Subcutaneous abdominal adipose tissue (tissue), 5 donors: ENCODE measurements at regions not wholly inside any gene's neighbourhood (a gene's known extent, or its start where the extent isn't known, plus 50 kb on each side); places are given as distances from the start of the nearest gene placed in this dataset.

Experiments
- H3K27ac ChIP-seq: one replicate; pipeline ENCODE4 v1.7.0; 2013; ENCODE audit warnings: low read depth, mild to moderate bottlenecking, inconsistent platforms, low read length, moderate library complexity
- H3K27me3 ChIP-seq, 5 donors: one replicate each; pipeline ENCODE4 v1.7.0; 2013; ENCODE audit warnings: low read length in 5 of 5, inconsistent platforms in 1 of 5; ENCODE audit not compliant: control insufficient read depth in 5 of 5, insufficient read depth in 4 of 5
- H3K36me3 ChIP-seq, 5 donors: one replicate each; pipeline ENCODE4 v1.7.0; 2013; ENCODE audit warnings: low read length in 5 of 5; ENCODE audit not compliant: control insufficient read depth in 5 of 5, insufficient read depth in 5 of 5
- H3K4me1 ChIP-seq, 5 donors: one replicate each; pipeline ENCODE4 v1.7.0; 2013; ENCODE audit warnings: low read length in 5 of 5, mild to moderate bottlenecking in 3 of 5, moderate library complexity in 1 of 5; ENCODE audit not compliant: control insufficient read depth in 5 of 5, insufficient read depth in 5 of 5
- H3K4me3 ChIP-seq, 5 donors: one replicate each; pipeline ENCODE4 v1.7.0; 2013; ENCODE audit warnings: low read length in 5 of 5, low read depth in 1 of 5
- H3K9ac ChIP-seq, 5 donors: one replicate each; pipeline ENCODE4 v1.7.0; 2013; ENCODE audit warnings: low read length in 5 of 5, mild to moderate bottlenecking in 4 of 5, moderate library complexity in 3 of 5
- H3K9me3 ChIP-seq, 5 donors: one replicate each; pipeline ENCODE4 v1.7.0; 2013; ENCODE audit warnings: low read length in 5 of 5; ENCODE audit not compliant: control insufficient read depth in 5 of 5
- donor health status: healthy.
- donor health status: healthy.
- donor health status: healthy.
- donor health status: healthy.
- donor health status: healthy.

- Histone ChIP-seq H3K9me3 (no peaks in the 10 kb centered on the region), H3K4me3 (no peak overlapping the region), H3K9ac (no peak overlapping the region), H3K27ac (no peak overlapping the region), H3K4me1 (peaks cover 0 to 2% (median 0%) of the 10 kb centered on the region in 5 donors), H3K36me3 (no peaks in the 10 kb centered on the region), H3K27me3 (no peaks in the 10 kb centered on the region)
These were observed 348.6 kb downstream of the USP25 start for GRCh38 chr21:16078382-16078781.

GRCh38 chr21:16079830-16080229 is 350.0 kb downstream of the USP25 start:
- H3K9ac ChIP-seq = no peak overlapping the region
- H3K4me1 ChIP-seq = no peaks in the 10 kb centered on the region
- no peaks in the 10 kb centered on the region for H3K9me3 ChIP-seq
- no peaks in the 10 kb centered on the region for H3K36me3 ChIP-seq
- no peak overlapping the region for H3K27ac ChIP-seq
- no peaks in the 10 kb centered on the region for H3K27me3 ChIP-seq
- no peak overlapping the region for H3K4me3 ChIP-seq

- Histone ChIP-seq H3K27ac (no peak overlapping the region), H3K9ac (no peak overlapping the region), H3K4me1 (peaks cover 0 to 3% (median 0%) of the 10 kb centered on the region in 5 donors), H3K9me3 (no peaks in the 10 kb centered on the region), H3K36me3 (no peaks in the 10 kb centered on the region), H3K4me3 (no peak overlapping the region), H3K27me3 (no peaks in the 10 kb centered on the region)
These were observed 351.5 kb downstream of the USP25 start for GRCh38 chr21:16081304-16081703.

GRCh38 chr21:16082038-16082816 is 352.4 kb downstream of the USP25 start:
- no peaks in the 10 kb centered on the region for H3K27me3 ChIP-seq
- peaks cover 0 to 3% (median 0%) of the 10 kb centered on the region in 5 donors for H3K4me1 ChIP-seq
- peak overlapping the region in 1 of 5 donors; percentile 39 for H3K9ac ChIP-seq
- H3K36me3 ChIP-seq = no peaks in the 10 kb centered on the region
- no peak overlapping the region for H3K27ac ChIP-seq
- H3K9me3 ChIP-seq = no peaks in the 10 kb centered on the region
- peak overlapping the region in 4 of 5 donors; percentile 13 to 62 (median 49) for H3K4me3 ChIP-seq

- peak overlapping the region in 2 of 5 donors; percentile 3 to 42 for H3K9ac ChIP-seq
- H3K36me3 ChIP-seq = no peaks in the 10 kb centered on the region
- H3K9me3 ChIP-seq = no peaks in the 10 kb centered on the region
- H3K4me1 ChIP-seq = peaks cover 0 to 3% (median 0%) of the 10 kb centered on the region in 5 donors
- H3K4me3 ChIP-seq = peak overlapping the region in 1 of 5 donors; percentile 22
- peak overlapping the region; percentile 82 for H3K27ac ChIP-seq
- no peaks in the 10 kb centered on the region for H3K27me3 ChIP-seq
These were observed 355.1 kb downstream of the USP25 start for GRCh38 chr21:16084776-16085364.

- H3K36me3 ChIP-seq = no peaks in the 10 kb centered on the region
- no peaks in the 10 kb centered on the region for H3K9me3 ChIP-seq
- peaks cover 0 to 3% (median 0%) of the 10 kb centered on the region in 5 donors for H3K4me1 ChIP-seq
- H3K27me3 ChIP-seq = no peaks in the 10 kb centered on the region
- peak overlapping the region; percentile 82 for H3K27ac ChIP-seq
- H3K4me3 ChIP-seq = peak overlapping the region in 1 of 5 donors; percentile 22
- peak overlapping the region in 1 of 5 donors; percentile 42 for H3K9ac ChIP-seq
These were observed 355.6 kb downstream of the USP25 start for GRCh38 chr21:16085421-16085820.

GRCh38 chr21:16086121-16086520 is 356.3 kb downstream of the USP25 start:
- no peaks in the 10 kb centered on the region for H3K9me3 ChIP-seq
- peaks cover 0 to 3% (median 0%) of the 10 kb centered on the region in 5 donors for H3K4me1 ChIP-seq
- H3K4me3 ChIP-seq = no peak overlapping the region
- H3K9ac ChIP-seq = peak overlapping the region in 1 of 5 donors; percentile 42
- no peaks in the 10 kb centered on the region for H3K36me3 ChIP-seq
- H3K27me3 ChIP-seq = no peaks in the 10 kb centered on the region
- H3K27ac ChIP-seq = peak overlapping the region; percentile 82

GRCh38 chr21:16086936-16087335 is 357.2 kb downstream of the USP25 start:
- H3K9me3 ChIP-seq = no peaks in the 10 kb centered on the region
- no peak overlapping the region for H3K9ac ChIP-seq
- peaks cover 0 to 3% (median 0%) of the 10 kb centered on the region in 5 donors for H3K4me1 ChIP-seq
- H3K36me3 ChIP-seq = no peaks in the 10 kb centered on the region
- no peak overlapping the region for H3K27ac ChIP-seq
- no peaks in the 10 kb centered on the region for H3K27me3 ChIP-seq
- no peak overlapping the region for H3K4me3 ChIP-seq

- H3K36me3 ChIP-seq = no peaks in the 10 kb centered on the region
- no peaks in the 10 kb centered on the region for H3K9me3 ChIP-seq
- no peaks in the 10 kb centered on the region for H3K27me3 ChIP-seq
- H3K4me3 ChIP-seq = no peak overlapping the region
- peaks cover 0 to 3% (median 0%) of the 10 kb centered on the region in 5 donors for H3K4me1 ChIP-seq
- H3K9ac ChIP-seq = no peak overlapping the region
- no peak overlapping the region for H3K27ac ChIP-seq
These were observed 357.7 kb downstream of the USP25 start for GRCh38 chr21:16087523-16087922.

GRCh38 chr21:16088056-16088455 is 358.3 kb downstream of the USP25 start:
- H3K9me3 ChIP-seq = no peaks in the 10 kb centered on the region
- no peak overlapping the region for H3K27ac ChIP-seq
- peaks cover 0 to 3% (median 0%) of the 10 kb centered on the region in 5 donors for H3K4me1 ChIP-seq
- no peak overlapping the region for H3K4me3 ChIP-seq
- no peak overlapping the region for H3K9ac ChIP-seq
- no peaks in the 10 kb centered on the region for H3K36me3 ChIP-seq
- H3K27me3 ChIP-seq = no peaks in the 10 kb centered on the region
